ENCODE measurements at regions not wholly inside any gene's neighbourhood (a gene's known extent, or its start where the extent isn't known, plus 50 kb on each side); places are given as distances from the start of the nearest gene placed in this dataset.
"Not testable (repeated sequence)": the region's sequence is repeated elsewhere in the genome, so short reads cannot be mapped to it uniquely, and the experiment has no call there.

GRCh38 chr21:17738176-17738953 is 80.8 kb downstream of the C21orf91 start:
- no peak for DNase-seq

GRCh38 chr21:17736072-17736471 is 83.1 kb downstream of the C21orf91 start:
- no peak for DNase-seq

GRCh38 chr21:17733209-17733608 is 85.9 kb downstream of the C21orf91 start:
- DNase-seq, result no peak

GRCh38 chr21:17732306-17732705 is 86.8 kb downstream of the C21orf91 start:
- DNase-seq, result no peak

GRCh38 chr21:17731554-17731953 is 87.6 kb downstream of the C21orf91 start:
- no peak for DNase-seq

GRCh38 chr21:17730782-17731181 is 88.4 kb downstream of the C21orf91 start:
- no peak for DNase-seq

- no peak for DNase-seq
Measured at GRCh38 chr21:17729455-17729854, 89.7 kb downstream of the C21orf91 start.

GRCh38 chr21:17727361-17727760 is 91.8 kb downstream of the C21orf91 start:
- DNase-seq, result no peak

- no peak for DNase-seq
Measured at GRCh38 chr21:17726047-17726829, 92.9 kb downstream of the C21orf91 start.

- no peak for DNase-seq
Measured at GRCh38 chr21:17725339-17725738, 93.8 kb downstream of the C21orf91 start.

GRCh38 chr21:17712887-17713286 is 100.2 kb upstream of the BTG3 start:
- DNase-seq, result no peak

- DNase-seq, result no peak
Measured at GRCh38 chr21:17711896-17712295, 99.2 kb upstream of the BTG3 start.

- DNase-seq, result no peak
Measured at GRCh38 chr21:17709266-17709611, 96.5 kb upstream of the BTG3 start.

- DNase-seq, result no peak
Measured at GRCh38 chr21:17708522-17709265, 96.0 kb upstream of the BTG3 start.

- no peak for DNase-seq
Measured at GRCh38 chr21:17699524-17700189, 87.0 kb upstream of the BTG3 start.

GRCh38 chr21:17697473-17697872 is 84.8 kb upstream of the BTG3 start:
- DNase-seq, result no peak

- not testable (repeated sequence) for DNase-seq
Measured at GRCh38 chr21:17694416-17694815, 81.7 kb upstream of the BTG3 start.

- no peak for DNase-seq
Measured at GRCh38 chr21:17693801-17694200, 81.1 kb upstream of the BTG3 start.

- DNase-seq, result no peak
Measured at GRCh38 chr21:17690078-17690494, 77.4 kb upstream of the BTG3 start.

GRCh38 chr21:17688912-17689874 is 76.5 kb upstream of the BTG3 start:
- DNase-seq, result peak in 9 of 14 donors; percentile 2 to 57 (median 27)

- no peak for DNase-seq
Measured at GRCh38 chr21:17682924-17683323, 70.2 kb upstream of the BTG3 start.
